HepG2 (cell line): ENCODE measurements at regions not wholly inside any gene's neighbourhood (a gene's known extent, or its start where the extent isn't known, plus 50 kb on each side); places are given as distances from the start of the nearest gene placed in this dataset.

Experiments used
- ARID2 ChIP-seq: sonication (generic); formaldehyde crosslinking; IDR thresholded peaks from 2 replicates; pipeline ENCODE4 v1.8.1; 2022; ENCODE audit warnings: mild to moderate bottlenecking, missing genetic modification reagents, borderline replicate concordance
- DDIT3 ChIP-seq: sonication (generic); formaldehyde crosslinking; IDR thresholded peaks from 2 replicates; pipeline ENCODE4 v1.4.0; 2020; ENCODE audit warnings: mild to moderate bottlenecking, missing genetic modification reagents
- FOSL2 ChIP-seq: sonication (generic); formaldehyde crosslinking; IDR thresholded peaks from 2 replicates; pipeline ENCODE4 v1.4.0; 2020; ENCODE audit warnings: missing genetic modification reagents
- GMEB2 ChIP-seq: IDR thresholded peaks from 2 replicates; pipeline ENCODE4 v1.6.1; 2016; ENCODE audit warnings: missing biosample characterization, missing genetic modification reagents, low read depth
- MXD4 ChIP-seq: IDR thresholded peaks from 2 replicates; pipeline ENCODE4 v1.6.1; 2016; ENCODE audit warnings: mild to moderate bottlenecking, missing biosample characterization, missing genetic modification reagents
- NFE2L1 ChIP-seq: sonication (generic); formaldehyde crosslinking; IDR thresholded peaks from 2 replicates; pipeline ENCODE4 v1.4.0; 2020; ENCODE audit warnings: missing genetic modification reagents, mild to moderate bottlenecking, borderline replicate concordance
- PHF5A ChIP-seq: IDR thresholded peaks from one replicate; pipeline ENCODE4 v1.6.1; 2018; ENCODE audit warnings: low read depth, missing genetic modification reagents; ENCODE audit not compliant: unreplicated experiment
- RBFOX2 ChIP-seq: fragments of 200-400 bp; formaldehyde crosslinking; IDR thresholded peaks from 2 replicates; pipeline ENCODE4 v1.6.1; 2017; ENCODE audit warnings: low read depth, mild to moderate bottlenecking, low read length
- SMYD3 ChIP-seq: sonication (generic); formaldehyde crosslinking; IDR thresholded peaks from 2 replicates; pipeline ENCODE4 v1.8.1; 2023; ENCODE audit warnings: mild to moderate bottlenecking, missing genetic modification reagents
- TAF1 ChIP-seq: sonication (generic); formaldehyde crosslinking; IDR thresholded peaks from 2 replicates; pipeline ENCODE4 v1.4.0; 2020; ENCODE audit warnings: missing genetic modification reagents
- WIZ ChIP-seq: sonication (generic); formaldehyde crosslinking; IDR thresholded peaks from 2 replicates; pipeline ENCODE4 v1.5.1; 2020; ENCODE audit warnings: mild to moderate bottlenecking, missing genetic modification reagents
- ZFAT ChIP-seq: sonication (generic); formaldehyde crosslinking; conservative IDR thresholded peaks from 2 replicates; pipeline ENCODE4 v1.8.1; 2023; ENCODE audit warnings: missing genetic modification reagents, inconsistent platforms
- ZNF609 ChIP-seq: sonication (generic); formaldehyde crosslinking; IDR thresholded peaks from 2 replicates; pipeline ENCODE4 v1.4.0; 2020; ENCODE audit warnings: mild to moderate bottlenecking, missing genetic modification reagents, borderline replicate concordance
- TF ChIP-seq, protein P1 (sequence below): sonication (generic); formaldehyde crosslinking; IDR thresholded peaks from 2 replicates; pipeline ENCODE4 v1.5.1; 2020; ENCODE audit warnings: mild to moderate bottlenecking, missing genetic modification reagents, moderate library complexity

DNA sequence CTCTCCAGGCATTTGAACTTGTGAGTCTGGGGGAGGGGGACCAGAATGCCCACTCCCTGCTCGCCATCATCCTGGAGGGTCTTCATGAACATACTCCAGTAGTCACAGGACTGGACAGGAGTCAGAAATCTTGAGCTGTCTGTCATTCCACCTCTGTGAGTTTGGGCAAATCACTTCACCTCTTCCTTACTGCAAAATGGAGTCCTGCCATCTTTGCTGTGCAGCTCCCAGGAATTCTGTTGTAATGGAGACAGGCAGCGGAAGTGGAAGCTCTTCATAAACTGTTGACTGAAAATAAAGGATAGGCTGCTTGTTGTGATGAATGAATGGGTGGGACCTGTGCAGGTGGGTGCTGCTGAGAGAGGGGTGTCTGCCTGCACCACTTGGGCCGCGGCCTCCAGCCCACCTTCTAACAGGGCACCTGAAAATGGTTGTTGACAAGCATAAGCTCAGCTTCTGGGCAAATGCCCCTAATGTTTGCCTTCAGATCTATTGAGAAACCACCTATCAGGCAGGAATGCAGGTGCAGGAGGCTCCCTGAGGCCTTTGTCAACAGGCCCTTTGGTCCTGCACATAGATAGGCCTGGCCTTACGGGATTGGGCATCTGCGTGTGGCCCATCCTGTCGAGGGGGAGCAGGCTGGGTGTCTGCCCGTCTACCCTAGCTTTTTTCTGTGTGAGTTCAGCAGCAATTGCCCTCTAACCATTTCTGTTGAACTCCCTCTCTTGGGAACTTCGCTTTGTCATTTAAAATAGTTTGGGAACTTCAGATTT, 321.0 kb downstream of the RPS6KC1 start (continued):
- TF ChIP-seq RBFOX2 (peak; percentile 57; the same call in 1 of the 2 replicates), ZNF609 (CRISPR knock-in tag) (peak; percentile 97), ZFAT (CRISPR knock-in tag) (no peak), DDIT3 (CRISPR knock-in tag) (no peak), MXD4 (CRISPR knock-in tag) (peak; percentile 82), PHF5A (peak; percentile 79), NFE2L1 (CRISPR knock-in tag) (no peak), SMYD3 (peak; percentile 96), TAF1 (peak; percentile 73; the same call in 1 of the 2 replicates), GMEB2 (CRISPR knock-in tag) (no peak), WIZ (CRISPR knock-in tag) (peak; percentile 98), ARID2 (peak; percentile 96), FOSL2 (CRISPR knock-in tag) (peak; percentile 87)
- TF ChIP-seq, protein P1, sequence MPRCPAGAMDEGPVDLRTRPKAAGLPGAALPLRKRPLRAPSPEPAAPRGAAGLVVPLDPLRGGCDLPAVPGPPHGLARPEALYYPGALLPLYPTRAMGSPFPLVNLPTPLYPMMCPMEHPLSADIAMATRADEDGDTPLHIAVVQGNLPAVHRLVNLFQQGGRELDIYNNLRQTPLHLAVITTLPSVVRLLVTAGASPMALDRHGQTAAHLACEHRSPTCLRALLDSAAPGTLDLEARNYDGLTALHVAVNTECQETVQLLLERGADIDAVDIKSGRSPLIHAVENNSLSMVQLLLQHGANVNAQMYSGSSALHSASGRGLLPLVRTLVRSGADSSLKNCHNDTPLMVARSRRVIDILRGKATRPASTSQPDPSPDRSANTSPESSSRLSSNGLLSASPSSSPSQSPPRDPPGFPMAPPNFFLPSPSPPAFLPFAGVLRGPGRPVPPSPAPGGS (CRISPR knock-in tag), result no peak; the same call in 1 of the 2 replicates
- TF ChIP-seq, all 625 proteins: peak for 379
